ENCODE measurements at regions not wholly inside any gene's neighbourhood (a gene's known extent, or its start where the extent isn't known, plus 50 kb on each side); places are given as distances from the start of the nearest gene placed in this dataset.

GRCh38 chr5:23216345-23216744 is 291.1 kb upstream of the PRDM9 start:
- ChIA-PET CTCF (no interaction called here), POLR2A (no interaction called here)
- Mint-ChIP-seq H3K4me3 (no peak overlapping the region), H3K36me3 (ENCODE audit: low read depth) (no peaks in the 10 kb centered on the region), H3K27ac (no peak overlapping the region), H3K27me3 (no peaks in the 10 kb centered on the region), H3K4me1 (no peaks in the 10 kb centered on the region), H3K9me3 (no peaks in the 10 kb centered on the region)
- no peak for TF ChIP-seq CTCF (IDR thresholded peaks at IDR 0.05)
- intact Hi-C loops (cut with micrococcal nuclease), result no loop called here
- DNase-seq (no peak), ATAC-seq (ENCODE audit: low read depth) (no peak)

- H3K9me3 Mint-ChIP-seq, result no peaks in the 10 kb centered on the region
- no peak for TF ChIP-seq CTCF (IDR thresholded peaks at IDR 0.05)
- H3K27ac Mint-ChIP-seq, result no peak overlapping the region
- DNase-seq (no peak), ATAC-seq (ENCODE audit: low read depth) (no peak)
- H3K36me3 Mint-ChIP-seq (ENCODE audit: low read depth), result no peaks in the 10 kb centered on the region
- H3K4me1 Mint-ChIP-seq, result no peaks in the 10 kb centered on the region
- no peaks in the 10 kb centered on the region for H3K27me3 Mint-ChIP-seq
- CTCF ChIA-PET, result no interaction called here
- no peak overlapping the region for H3K4me3 Mint-ChIP-seq
- intact Hi-C loops (cut with micrococcal nuclease), result no loop called here
- POLR2A ChIA-PET, result no interaction called here
These were observed 298.4 kb upstream of the PRDM9 start for GRCh38 chr5:23208959-23209431.

GRCh38 chr5:23204111-23204510 is 303.3 kb upstream of the PRDM9 start:
- ChIA-PET CTCF (no interaction called here), POLR2A (no interaction called here)
- Mint-ChIP-seq H3K27me3 (no peaks in the 10 kb centered on the region), H3K27ac (no peak overlapping the region), H3K36me3 (ENCODE audit: low read depth) (no peaks in the 10 kb centered on the region), H3K9me3 (peaks cover 5% of the 10 kb centered on the region), H3K4me3 (no peak overlapping the region), H3K4me1 (no peaks in the 10 kb centered on the region)
- ATAC-seq (ENCODE audit: low read depth) (no peak), DNase-seq (no peak)
- no peak for TF ChIP-seq CTCF (IDR thresholded peaks at IDR 0.05)
- intact Hi-C loops (cut with micrococcal nuclease), result no loop called here

- Mint-ChIP-seq H3K27me3 (no peaks in the 10 kb centered on the region), H3K27ac (no peak overlapping the region), H3K4me1 (no peaks in the 10 kb centered on the region), H3K36me3 (ENCODE audit: low read depth) (no peaks in the 10 kb centered on the region), H3K4me3 (no peak overlapping the region), H3K9me3 (peaks cover under 1% of the 10 kb centered on the region)
- ATAC-seq (ENCODE audit: low read depth), result no peak
- no peak for DNase-seq
- CTCF ChIA-PET, result no interaction called here
- TF ChIP-seq CTCF (IDR thresholded peaks at IDR 0.05), result no peak
- POLR2A ChIA-PET, result no interaction called here
- intact Hi-C loops (cut with micrococcal nuclease), result no loop called here
These were observed 316.7 kb upstream of the CDH12 start for GRCh38 chr5:23169660-23170416.

GRCh38 chr5:23164971-23165370 is 311.8 kb upstream of the CDH12 start:
- Mint-ChIP-seq H3K27ac (no peak overlapping the region), H3K9me3 (no peaks in the 10 kb centered on the region), H3K36me3 (ENCODE audit: low read depth) (no peaks in the 10 kb centered on the region), H3K27me3 (no peaks in the 10 kb centered on the region), H3K4me1 (no peaks in the 10 kb centered on the region), H3K4me3 (no peak overlapping the region)
- intact Hi-C loops (cut with micrococcal nuclease), result no loop called here
- CTCF ChIA-PET, result no interaction called here
- no peak for DNase-seq
- no peak for TF ChIP-seq CTCF (IDR thresholded peaks at IDR 0.05)
- ATAC-seq (ENCODE audit: low read depth), result no peak
- POLR2A ChIA-PET, result no interaction called here

Data from activated B cell treated with CpG ODN at 0.5 μM for 24 hours (primary cell).